GM19455 (cell line): ENCODE measurements at regions not wholly inside any gene's neighbourhood (a gene's known extent, or its start where the extent isn't known, plus 50 kb on each side); places are given as distances from the start of the nearest gene placed in this dataset.

ENCODE experiments used
- ATAC-seq: cut with Tn5 transposase; IDR thresholded peaks from one replicate; pipeline ENCODE4 v1.9.1; 2021; ENCODE audit not compliant: unreplicated experiment

GRCh38 chr13:44019651-44020050 lies 139.9 kb downstream of the LACC1 start:
- no peak for ATAC-seq

GRCh38 chr13:44021422-44021821 lies 141.7 kb downstream of the LACC1 start:
- ATAC-seq, result no peak

GRCh38 chr13:44022196-44022595 lies 142.5 kb downstream of the LACC1 start:
- ATAC-seq, result no peak

GRCh38 chr13:44024167-44024845 lies 144.6 kb downstream of the LACC1 start:
- ATAC-seq, result no peak

GRCh38 chr13:44024846-44025195 lies 145.1 kb downstream of the LACC1 start:
- no peak for ATAC-seq

- no peak for ATAC-seq
These were observed 146.5 kb downstream of the LACC1 start for GRCh38 chr13:44026194-44026593.

- no peak for ATAC-seq
These were observed 149.0 kb downstream of the LACC1 start for GRCh38 chr13:44028734-44029133.

- no peak for ATAC-seq
These were observed 150.9 kb downstream of the LACC1 start for GRCh38 chr13:44030615-44031014.

- ATAC-seq, result no peak
These were observed 151.9 kb downstream of the LACC1 start for GRCh38 chr13:44031555-44031954.

GRCh38 chr13:44032802-44033201 lies 153.1 kb downstream of the LACC1 start:
- no peak for ATAC-seq

GRCh38 chr13:44035400-44035799 lies 155.7 kb downstream of the LACC1 start:
- ATAC-seq, result no peak

GRCh38 chr13:44040070-44040817 lies 160.5 kb downstream of the LACC1 start:
- ATAC-seq, result no peak

GRCh38 chr13:44040818-44041100 lies 161.1 kb downstream of the LACC1 start:
- ATAC-seq, result no peak

GRCh38 chr13:44044547-44045179 lies 165.0 kb downstream of the LACC1 start:
- ATAC-seq, result no peak

- no peak for ATAC-seq
These were observed 165.5 kb downstream of the LACC1 start for GRCh38 chr13:44045180-44045562.

- no peak for ATAC-seq
These were observed 166.7 kb downstream of the LACC1 start for GRCh38 chr13:44046428-44046827.

GRCh38 chr13:44048326-44048725 lies 168.6 kb downstream of the LACC1 start:
- no peak for ATAC-seq

- no peak for ATAC-seq
These were observed 169.6 kb downstream of the LACC1 start for GRCh38 chr13:44049081-44049945.

GRCh38 chr13:44050450-44051063 lies 170.9 kb downstream of the LACC1 start:
- no peak for ATAC-seq

- no peak for ATAC-seq
These were observed 171.7 kb downstream of the LACC1 start for GRCh38 chr13:44051405-44051804.
